KMS-11 (cell line): ENCODE measurements at regions not wholly inside any gene's neighbourhood (a gene's known extent, or its start where the extent isn't known, plus 50 kb on each side); places are given as distances from the start of the nearest gene placed in this dataset.

Experiments used
- H2AFZ ChIP-seq: fragments of 200-600 bp; sonication (generic); 2 replicates; pipeline ENCODE4 v1.6.1; 2016; ENCODE audit warnings: antibody characterized with exemption, mixed run types, low read depth
- H3K27ac ChIP-seq: fragments of 200-600 bp; sonication (generic); 2 replicates; pipeline ENCODE4 v1.6.1; 2016; ENCODE audit warnings: mild to moderate bottlenecking, mixed run types
- H3K27me3 ChIP-seq: fragments of 200-600 bp; sonication (generic); 2 replicates; pipeline ENCODE4 v1.6.1; 2017; ENCODE audit warnings: mild to moderate bottlenecking, low read depth, mixed run types, moderate library complexity; ENCODE audit not compliant: insufficient read depth
- H3K36me3 ChIP-seq: fragments of 200-600 bp; sonication (generic); 2 replicates; pipeline ENCODE4 v1.6.1; 2017; ENCODE audit warnings: mild to moderate bottlenecking, mixed run types; ENCODE audit not compliant: insufficient read depth
- H3K4me1 ChIP-seq: fragments of 200-600 bp; sonication (generic); 2 replicates; pipeline ENCODE4 v1.6.1; 2016; ENCODE audit warnings: mild to moderate bottlenecking, low read depth, mixed run types; ENCODE audit not compliant: poor library complexity, severe bottlenecking
- H3K4me2 ChIP-seq: fragments of 200-600 bp; sonication (generic); 2 replicates; pipeline ENCODE4 v1.7.0; 2016; ENCODE audit warnings: mild to moderate bottlenecking, mixed run types
- H3K4me3 ChIP-seq: fragments of 200-600 bp; sonication (generic); IDR thresholded peaks from 2 replicates; pipeline ENCODE4 v1.6.1; 2017; ENCODE audit warnings: low read depth, low read length, mixed read lengths; ENCODE audit not compliant: insufficient read depth
- H3K79me2 ChIP-seq: fragments of 200-600 bp; sonication (generic); 2 replicates; pipeline ENCODE4 v1.6.1; 2016; ENCODE audit warnings: low read depth, mixed run types; ENCODE audit not compliant: insufficient read depth
- H3K9ac ChIP-seq: fragments of 200-600 bp; sonication (generic); 2 replicates; pipeline ENCODE4 v1.6.1; 2016; ENCODE audit warnings: mild to moderate bottlenecking, mixed run types
- H4K20me1 ChIP-seq: fragments of 200-600 bp; sonication (generic); 2 replicates; pipeline ENCODE4 v1.6.1; 2016; ENCODE audit warnings: mild to moderate bottlenecking, mixed run types; ENCODE audit not compliant: insufficient read depth
- CTCF ChIP-seq: fragments of 200-600 bp; sonication (generic); conservative IDR thresholded peaks from 2 replicates; pipeline ENCODE4 v1.6.1; 2017; ENCODE audit warnings: low read depth, mild to moderate bottlenecking, antibody characterized with exemption, low read length, moderate library complexity, mixed read lengths

GRCh38 chr6:153780011-153780410 is 259.0 kb upstream of the OPRM1 start:
- no peaks in the 10 kb centered on the region for H3K27me3 ChIP-seq
- H3K4me1 ChIP-seq, result no peaks in the 10 kb centered on the region
- no peaks in the 10 kb centered on the region for H3K79me2 ChIP-seq
- H4K20me1 ChIP-seq, result no peaks in the 10 kb centered on the region
- no peak overlapping the region for H3K27ac ChIP-seq
- TF ChIP-seq CTCF, result no peak
- no peak overlapping the region for H3K9ac ChIP-seq
- H3K36me3 ChIP-seq, result no peaks in the 10 kb centered on the region
- H3K4me3 ChIP-seq, result no peak overlapping the region
- H2AFZ ChIP-seq, result no peak overlapping the region
- H3K4me2 ChIP-seq, result no peak overlapping the region

GRCh38 chr6:153778216-153778615 is 260.8 kb upstream of the OPRM1 start:
- no peaks in the 10 kb centered on the region for H4K20me1 ChIP-seq
- no peak for TF ChIP-seq CTCF
- no peak overlapping the region for H3K27ac ChIP-seq

GRCh38 chr6:153771577-153771976 is 267.5 kb upstream of the OPRM1 start:
- H3K9ac ChIP-seq, result no peak overlapping the region
- H3K4me1 ChIP-seq, result no peaks in the 10 kb centered on the region
- H3K4me3 ChIP-seq, result no peak overlapping the region
- H3K36me3 ChIP-seq, result no peaks in the 10 kb centered on the region
- no peaks in the 10 kb centered on the region for H4K20me1 ChIP-seq
- TF ChIP-seq CTCF, result no peak
- no peak overlapping the region for H2AFZ ChIP-seq
- H3K27ac ChIP-seq, result no peak overlapping the region
- no peak overlapping the region for H3K4me2 ChIP-seq
- no peaks in the 10 kb centered on the region for H3K27me3 ChIP-seq
- H3K79me2 ChIP-seq, result no peaks in the 10 kb centered on the region

More at GRCh38 chr6:153778216-153778615, 260.8 kb upstream of the OPRM1 start:
- no peak overlapping the region for H3K4me3 ChIP-seq
- H3K4me2 ChIP-seq, result no peak overlapping the region
- H2AFZ ChIP-seq, result no peak overlapping the region
- no peaks in the 10 kb centered on the region for H3K36me3 ChIP-seq
- no peaks in the 10 kb centered on the region for H3K27me3 ChIP-seq
- no peak overlapping the region for H3K9ac ChIP-seq
- H3K4me1 ChIP-seq, result no peaks in the 10 kb centered on the region
- no peaks in the 10 kb centered on the region for H3K79me2 ChIP-seq

- no peaks in the 10 kb centered on the region for H3K79me2 ChIP-seq
Measured at GRCh38 chr6:153767127-153767526, 271.9 kb upstream of the OPRM1 start.

More at GRCh38 chr6:153767127-153767526, 271.9 kb upstream of the OPRM1 start:
- Histone ChIP-seq H3K27ac (no peak overlapping the region), H2AFZ (no peak overlapping the region), H3K27me3 (no peaks in the 10 kb centered on the region), H3K9ac (no peak overlapping the region), H3K4me3 (no peak overlapping the region), H3K4me2 (no peak overlapping the region), H3K36me3 (no peaks in the 10 kb centered on the region), H3K4me1 (no peaks in the 10 kb centered on the region), H4K20me1 (no peaks in the 10 kb centered on the region)
- TF ChIP-seq CTCF, result no peak
